Upper lobe of left lung (tissue), 4 donors: ENCODE measurements at regions not wholly inside any gene's neighbourhood (a gene's known extent, or its start where the extent isn't known, plus 50 kb on each side); places are given as distances from the start of the nearest gene placed in this dataset.

Source experiments
- CTCF ChIP-seq, 6 experiments: fragments of 450-650 bp in 4 of 6; fragments of 200-600 bp in 2 of 6; sonication (generic) in 2 of 6; IDR thresholded peaks; one replicate each; pipeline ENCODE4 v1.5.1; 2016 to 2019; ENCODE audit warnings: antibody characterized with exemption in 6 of 6
- POLR2A ChIP-seq, 4 donors: fragments of 450-650 bp; IDR thresholded peaks; one replicate each; pipeline ENCODE4 v1.5.1; 2016 to 2017; ENCODE audit warnings: antibody characterized with exemption in 4 of 4, mild to moderate bottlenecking in 2 of 4

GRCh38 chr12:67043771-67044170 is 225.4 kb upstream of the CAND1 start:
- TF ChIP-seq POLR2A (IDR thresholded peaks at IDR 0.05) (no peak), CTCF (IDR thresholded peaks at IDR 0.05) (no peak)
